GM12892 (cell line): ENCODE measurements at regions not wholly inside any gene's neighbourhood (a gene's known extent, or its start where the extent isn't known, plus 50 kb on each side); places are given as distances from the start of the nearest gene placed in this dataset.

Experiments
- POLR2A ChIP-seq: IDR thresholded peaks from 2 replicates; pipeline ENCODE4 v1.6.1; 2011; ENCODE audit warnings: low read depth, low read length, control low read depth
- POLR2AphosphoS5 ChIP-seq: IDR thresholded peaks from 2 replicates; pipeline ENCODE4 v1.6.1; 2011; ENCODE audit warnings: low read depth, low read length, control low read depth
- TAF1 ChIP-seq: IDR thresholded peaks from 2 replicates; pipeline ENCODE4 v1.6.1; 2011; ENCODE audit warnings: low read depth, mild to moderate bottlenecking, control low read depth, low read length, borderline replicate concordance

DNA sequence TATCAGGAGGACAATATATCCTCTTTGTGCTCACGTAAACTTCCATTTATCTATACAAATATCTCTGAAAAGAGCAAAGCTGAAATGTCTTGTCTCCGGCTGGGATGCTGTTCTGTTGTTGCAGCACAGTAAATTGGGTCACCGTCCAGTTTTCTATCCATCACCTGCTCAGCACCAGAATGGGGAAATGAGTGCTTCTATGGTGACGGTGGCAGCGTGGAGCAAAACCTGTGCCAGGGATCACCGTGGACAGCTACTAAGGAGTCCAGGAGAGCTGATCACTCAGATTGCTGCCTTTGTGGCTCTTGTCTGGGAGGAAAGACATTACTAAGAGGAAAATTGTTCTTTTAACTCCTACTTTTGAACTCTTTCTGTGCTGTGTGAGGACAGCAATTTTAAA is 531.6 kb downstream of the PSAT1 start:
- TF ChIP-seq POLR2A, result no peak
- no peak for TF ChIP-seq POLR2AphosphoS5
- no peak for TF ChIP-seq TAF1
